ENCODE measurements at regions not wholly inside any gene's neighbourhood (a gene's known extent, or its start where the extent isn't known, plus 50 kb on each side); places are given as distances from the start of the nearest gene placed in this dataset.

GRCh38 chr18:41681138-41681880 lies 273.7 kb upstream of the PIK3C3 start:
- POLR2A ChIA-PET = no interaction called here
- no peaks in the 10 kb centered on the region for H3K79me2 ChIP-seq (ENCODE audit: control insufficient read depth, insufficient read depth, low read length)
- no peak overlapping the region for H3K9ac ChIP-seq (replicated peaks; ENCODE audit: extremely low read depth, insufficient read depth, low read length)
- CTCF ChIA-PET = interaction anchor here (0.6 to 1.4 kb wide), 3 partner anchors 9 to 445 kb away, joined by 3 to 5 read pairs (median 3); no protein-coding TSS in a partner anchor
- no peaks in the 10 kb centered on the region for H3K9me1 ChIP-seq (replicated peaks; ENCODE audit: control insufficient read depth, extremely low read depth, insufficient read depth, low read length)
- no peak overlapping the region for H3K4me2 ChIP-seq (ENCODE audit: insufficient read depth, low read length)
- no peaks in the 10 kb centered on the region for H3K36me3 ChIP-seq (ENCODE audit: control insufficient read depth in 2 of 2, extremely low read depth in 1 of 2, insufficient read depth in 2 of 2, low read length in 2 of 2)
- no peak for FAIRE-seq
- no peaks in the 10 kb centered on the region for H4K20me1 ChIP-seq (replicated peaks; ENCODE audit: control insufficient read depth, extremely low read depth, insufficient read depth, low read length)
- H3K9me3 ChIP-seq (replicated peaks; ENCODE audit: control insufficient read depth, insufficient read depth, low read length) = no peaks in the 10 kb centered on the region
- DNase-seq (ENCODE audit: low read depth, low spot score) = peak; percentile 45
- no TSS peak for BruUV-seq (replicated peaks)
- dilution Hi-C loops (cut with MboI; ENCODE audit: extremely low pct_ligation_motif_present, low sequenced_read_pairs) (no loop called here), intact Hi-C loops (cut with micrococcal nuclease) (no loop called here)
- TF ChIP-seq EZH2 (IDR thresholded peaks at IDR 0.05; ENCODE audit: borderline replicate concordance, low read depth, low read length, severe bottlenecking) (no peak), FOS (IDR thresholded peaks at IDR 0.05; ENCODE audit: borderline replicate concordance, insufficient read depth, low read length) (peak; percentile 19)
- H3K27me3 ChIP-seq (ENCODE audit: control insufficient read depth in 2 of 2, insufficient read depth in 2 of 2, low read length in 2 of 2) = peaks cover 0 to 3% of the 10 kb centered on the region in 2 experiments
- H2AFZ ChIP-seq (ENCODE audit: low read depth, low read length) = no peak overlapping the region
- no peaks in the 10 kb centered on the region for H3K4me1 ChIP-seq (ENCODE audit: control insufficient read depth, extremely low read depth, insufficient read depth, low read length)
- no peak overlapping the region for H3K4me3 ChIP-seq (replicated peaks in 1 of 3; ENCODE audit: insufficient read depth in 1 of 3, low read depth in 1 of 3, low read length in 3 of 3)
- no peak overlapping the region for H3K27ac ChIP-seq (ENCODE audit: insufficient read depth, low read depth, low read length)

DNA sequence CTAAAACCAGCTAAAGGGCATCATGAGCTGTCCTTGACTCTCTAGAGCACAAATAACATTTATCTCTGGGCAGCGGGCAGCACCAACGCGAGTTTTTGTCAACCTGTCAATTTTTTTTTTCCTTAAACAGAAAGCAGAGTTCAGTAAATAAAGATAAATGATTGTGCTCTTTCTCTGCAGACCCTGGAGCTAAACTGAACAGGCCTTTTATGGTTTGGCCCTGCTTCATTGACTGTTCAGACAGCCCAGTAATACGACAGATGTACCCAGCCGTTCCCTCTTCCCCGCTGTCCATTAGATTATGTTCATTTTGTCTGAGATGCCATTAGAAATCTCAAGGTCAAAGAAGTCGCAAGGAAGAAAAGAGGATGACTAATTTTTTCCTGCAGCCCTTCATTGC lies 280.5 kb upstream of the PIK3C3 start:
- dilution Hi-C loops (cut with MboI; ENCODE audit: extremely low pct_ligation_motif_present, low sequenced_read_pairs) (no loop called here), intact Hi-C loops (cut with micrococcal nuclease) (no loop called here)
- Histone ChIP-seq H3K9me1 (replicated peaks; ENCODE audit: control insufficient read depth, extremely low read depth, insufficient read depth, low read length) (no peaks in the 10 kb centered on the region), H2AFZ (ENCODE audit: low read depth, low read length) (no peak overlapping the region), H3K27ac (ENCODE audit: insufficient read depth, low read depth, low read length) (no peak overlapping the region), H3K9me3 (replicated peaks; ENCODE audit: control insufficient read depth, insufficient read depth, low read length) (no peaks in the 10 kb centered on the region), H3K79me2 (ENCODE audit: control insufficient read depth, insufficient read depth, low read length) (no peaks in the 10 kb centered on the region), H3K4me2 (ENCODE audit: insufficient read depth, low read length) (no peak overlapping the region), H4K20me1 (replicated peaks; ENCODE audit: control insufficient read depth, extremely low read depth, insufficient read depth, low read length) (no peaks in the 10 kb centered on the region), H3K4me3 (replicated peaks in 1 of 3; ENCODE audit: insufficient read depth in 1 of 3, low read depth in 1 of 3, low read length in 3 of 3) (no peak overlapping the region), H3K9ac (replicated peaks; ENCODE audit: extremely low read depth, insufficient read depth, low read length) (no peak overlapping the region), H3K4me1 (ENCODE audit: control insufficient read depth, extremely low read depth, insufficient read depth, low read length) (no peaks in the 10 kb centered on the region), H3K27me3 (ENCODE audit: control insufficient read depth in 2 of 2, insufficient read depth in 2 of 2, low read length in 2 of 2) (peaks cover 0 to 6% of the 10 kb centered on the region in 2 experiments), H3K36me3 (ENCODE audit: control insufficient read depth in 2 of 2, extremely low read depth in 1 of 2, insufficient read depth in 2 of 2, low read length in 2 of 2) (no peaks in the 10 kb centered on the region)
- DNase-seq (ENCODE audit: low read depth, low spot score) (no peak), FAIRE-seq (no peak)
- POLR2A ChIA-PET = no interaction called here
- BruUV-seq (replicated peaks) = no TSS peak
- no peak for TF ChIP-seq GATA2 (IDR thresholded peaks at IDR 0.05; ENCODE audit: insufficient read depth, insufficient read length, low read depth, low read length)
- no peak for TF ChIP-seq MYC (IDR thresholded peaks at IDR 0.05; ENCODE audit: low read depth, low read length)
- TF ChIP-seq POLR2A (IDR thresholded peaks at IDR 0.05; ENCODE audit: low read depth, low read length) = no peak
- no peak for TF ChIP-seq CTCF (IDR thresholded peaks at IDR 0.05; ENCODE audit: extremely low read depth in 1 of 2, insufficient read depth in 1 of 2, low read depth in 1 of 2, low read length in 2 of 2)
- TF ChIP-seq, protein P1, sequence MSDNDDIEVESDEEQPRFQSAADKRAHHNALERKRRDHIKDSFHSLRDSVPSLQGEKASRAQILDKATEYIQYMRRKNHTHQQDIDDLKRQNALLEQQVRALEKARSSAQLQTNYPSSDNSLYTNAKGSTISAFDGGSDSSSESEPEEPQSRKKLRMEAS (IDR thresholded peaks at IDR 0.05; ENCODE audit: insufficient read depth, insufficient read length) = no peak
- TF ChIP-seq EZH2 (IDR thresholded peaks at IDR 0.05; ENCODE audit: borderline replicate concordance, low read depth, low read length, severe bottlenecking) = no peak
- no peak for TF ChIP-seq POLR2AphosphoS5 (IDR thresholded peaks at IDR 0.05; ENCODE audit: insufficient read depth, low read depth, low read length)
- TF ChIP-seq FOS (IDR thresholded peaks at IDR 0.05; ENCODE audit: borderline replicate concordance, insufficient read depth, low read length) = no peak
- no peak for TF ChIP-seq JUN (IDR thresholded peaks at IDR 0.05; ENCODE audit: borderline replicate concordance, insufficient read depth, insufficient read length, low read depth)
- CTCF ChIA-PET = no interaction called here

Data from endothelial cell of umbilical vein (primary cell).